ENCODE measurements at regions not wholly inside any gene's neighbourhood (a gene's known extent, or its start where the extent isn't known, plus 50 kb on each side); places are given as distances from the start of the nearest gene placed in this dataset.

DNA sequence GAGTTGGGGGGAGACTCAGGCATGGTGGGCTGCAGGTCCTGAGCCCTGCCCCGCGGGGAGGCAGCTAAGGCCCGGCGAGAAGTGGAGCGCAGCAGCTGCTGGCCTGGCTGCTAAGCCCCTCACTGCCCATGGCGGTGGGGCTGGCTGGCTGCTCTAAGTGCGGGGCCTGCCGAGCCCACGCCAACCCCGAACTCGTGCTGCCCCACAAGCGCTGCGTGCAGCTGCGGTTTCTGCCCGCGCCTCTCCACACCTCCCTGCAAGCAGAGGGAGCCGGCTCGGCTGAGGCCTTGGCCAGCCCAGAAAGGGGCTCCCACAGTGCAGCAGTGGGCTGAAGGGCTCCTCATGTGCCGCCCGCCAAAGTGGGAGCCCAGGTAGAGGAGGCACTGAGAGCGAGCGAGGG, 1355.1 kb upstream of the WWC1 start:
- DNase-seq (ENCODE audit: low read depth) = no peak

DNA sequence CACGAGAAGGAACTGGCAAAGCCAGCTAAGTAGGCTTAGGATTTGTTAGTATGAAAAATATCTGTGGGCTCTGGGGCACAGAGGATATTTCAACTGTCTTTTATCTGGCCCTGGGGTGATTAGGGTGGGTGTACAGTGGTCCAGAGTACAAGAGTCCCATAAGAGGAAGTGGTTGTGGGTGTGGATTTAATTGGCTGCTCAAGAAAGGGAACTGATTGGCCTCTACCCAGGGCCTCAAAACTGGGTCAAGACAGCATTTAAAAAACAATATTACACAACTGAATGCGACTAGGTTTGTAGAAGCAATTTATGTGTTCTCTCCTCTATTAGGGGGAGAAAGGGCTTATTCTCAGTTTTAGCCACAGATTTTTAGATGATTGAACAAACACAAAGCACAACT, 1353.4 kb upstream of the WWC1 start:
- DNase-seq (ENCODE audit: low read depth) = no peak

DNA sequence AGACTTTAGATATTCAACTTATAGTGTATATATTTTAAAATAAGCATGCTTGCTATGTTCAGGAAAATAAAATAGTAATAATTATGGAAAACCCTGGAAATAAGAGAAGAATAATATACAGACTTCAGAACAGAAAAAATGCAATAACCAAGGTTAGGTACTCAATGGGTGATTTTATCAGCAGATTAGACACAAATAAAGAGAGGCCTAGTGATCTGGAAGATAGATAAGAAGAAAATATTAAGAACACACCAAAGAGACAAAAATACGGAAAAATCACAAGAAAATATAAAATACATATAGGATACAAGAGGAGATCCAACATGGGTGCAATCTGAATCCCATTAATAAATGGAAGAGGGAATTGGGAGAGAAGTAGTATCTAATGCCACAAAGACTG, 1348.5 kb upstream of the WWC1 start:
- no peak for DNase-seq (ENCODE audit: low read depth)

DNA sequence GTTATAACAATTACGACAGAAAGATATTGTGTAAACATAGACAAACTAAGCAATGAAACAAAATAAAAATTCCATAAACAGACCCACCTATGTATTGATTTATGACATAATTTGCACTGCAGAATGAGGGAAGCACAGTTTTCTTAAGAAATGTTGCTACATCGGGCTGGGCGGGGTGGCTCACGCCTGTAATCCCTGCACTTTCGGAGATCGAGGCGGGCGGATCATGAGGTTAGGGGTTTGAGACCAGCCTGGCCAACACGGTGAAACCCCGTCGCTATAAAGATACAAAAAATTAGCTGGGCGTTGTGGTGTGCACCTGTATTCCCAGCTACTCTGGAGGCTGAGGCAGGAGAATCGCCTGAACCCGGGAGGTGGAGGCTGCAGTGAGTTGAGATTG, 1344.4 kb upstream of the WWC1 start:
- no peak for DNase-seq (ENCODE audit: low read depth)

DNA sequence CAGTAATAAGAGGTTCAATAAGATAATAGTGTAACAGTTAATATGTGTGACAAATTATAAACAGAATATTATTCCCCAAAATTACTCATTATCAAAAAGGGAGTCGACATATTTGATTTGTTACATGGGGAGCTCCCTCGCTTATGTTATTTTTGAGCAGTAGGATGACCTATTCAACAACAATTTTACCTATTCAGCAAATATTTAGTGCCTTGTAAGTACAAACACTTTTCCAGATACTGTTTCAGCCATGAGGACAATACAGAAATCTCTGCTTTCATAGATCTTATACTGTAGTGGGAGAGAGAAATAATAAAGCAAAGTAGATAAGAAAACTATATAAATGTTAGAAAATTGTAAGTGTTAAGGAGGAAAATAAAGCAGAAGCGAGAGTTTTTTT, 1342.8 kb upstream of the WWC1 start:
- no peak for DNase-seq (ENCODE audit: low read depth)

DNA sequence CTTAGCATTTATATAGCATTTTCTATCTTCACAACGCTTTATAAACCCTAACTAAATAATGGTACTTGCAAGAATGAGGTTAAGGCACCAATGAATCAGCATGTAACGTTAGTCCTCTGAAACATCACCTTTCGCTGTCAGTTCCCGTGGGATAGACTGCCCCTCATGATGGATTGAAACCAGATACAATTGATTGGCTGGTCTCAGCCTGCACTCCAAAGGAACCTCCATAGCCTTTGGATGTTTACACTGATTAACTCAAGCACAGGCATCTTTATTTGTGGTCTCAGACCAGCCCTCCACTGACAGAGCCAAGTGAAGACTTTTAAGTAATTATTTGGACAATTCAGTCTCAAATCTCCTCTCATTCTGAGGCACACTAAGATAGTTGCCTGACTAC, 1339.4 kb upstream of the WWC1 start:
- no peak for DNase-seq (ENCODE audit: low read depth)

DNA sequence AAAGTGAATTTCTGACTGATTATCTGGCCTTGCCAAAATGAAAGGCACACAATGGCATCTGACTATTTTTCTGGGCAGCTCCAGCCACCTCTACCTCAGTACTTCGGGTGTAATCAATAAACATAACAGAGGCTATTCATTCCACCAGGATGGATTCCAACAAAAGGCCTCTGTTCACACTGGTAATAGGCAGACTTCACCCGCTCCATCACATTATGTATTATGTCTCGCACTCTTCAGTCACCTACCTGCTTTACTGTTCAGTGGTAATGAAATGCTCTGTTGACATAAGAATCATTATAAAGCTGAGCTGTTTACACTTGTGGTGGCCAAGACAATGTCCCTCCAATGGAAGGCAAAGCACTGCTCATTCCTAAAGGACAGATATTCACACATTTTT, 1333.7 kb upstream of the WWC1 start:
- no peak for DNase-seq (ENCODE audit: low read depth)

DNA sequence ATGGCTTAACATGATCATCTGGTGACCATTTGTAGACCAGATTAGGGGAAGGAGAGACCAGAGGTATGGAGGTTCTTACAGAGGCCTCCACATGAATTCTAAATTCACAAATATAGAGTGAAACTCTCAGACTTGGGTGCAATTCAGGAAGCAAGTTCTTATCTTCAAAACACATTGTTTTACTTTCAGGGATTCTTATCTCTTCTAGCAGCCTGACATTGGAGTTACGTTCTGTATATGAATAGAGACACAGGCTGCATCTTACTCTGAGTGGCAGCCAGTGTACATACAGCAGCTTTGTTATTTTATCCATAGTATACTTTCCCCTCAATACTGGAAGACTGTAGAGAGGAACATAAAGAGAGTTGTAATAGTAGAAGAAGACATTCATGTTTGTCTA, 1331.7 kb upstream of the WWC1 start:
- no peak for DNase-seq (ENCODE audit: low read depth)

DNA sequence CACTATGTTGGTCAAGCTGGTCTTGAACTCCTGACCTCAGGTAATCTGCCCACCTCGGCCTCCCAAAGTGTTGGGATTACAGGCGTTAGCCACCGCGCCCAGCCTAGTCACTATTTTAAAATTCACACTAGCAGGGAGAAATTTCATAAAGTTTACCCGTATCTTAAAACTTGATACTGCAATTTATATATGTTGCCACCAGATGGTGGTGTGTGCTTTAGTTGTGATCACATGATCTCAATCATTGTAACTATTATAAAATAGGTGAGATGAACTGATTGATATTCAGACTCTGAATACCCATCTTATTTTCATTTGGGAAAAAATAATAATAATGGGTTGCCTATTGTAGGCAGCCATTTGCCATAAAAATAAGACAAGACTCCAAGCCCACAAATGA, 1330.4 kb upstream of the WWC1 start:
- DNase-seq (ENCODE audit: low read depth) = peak; percentile 1

DNA sequence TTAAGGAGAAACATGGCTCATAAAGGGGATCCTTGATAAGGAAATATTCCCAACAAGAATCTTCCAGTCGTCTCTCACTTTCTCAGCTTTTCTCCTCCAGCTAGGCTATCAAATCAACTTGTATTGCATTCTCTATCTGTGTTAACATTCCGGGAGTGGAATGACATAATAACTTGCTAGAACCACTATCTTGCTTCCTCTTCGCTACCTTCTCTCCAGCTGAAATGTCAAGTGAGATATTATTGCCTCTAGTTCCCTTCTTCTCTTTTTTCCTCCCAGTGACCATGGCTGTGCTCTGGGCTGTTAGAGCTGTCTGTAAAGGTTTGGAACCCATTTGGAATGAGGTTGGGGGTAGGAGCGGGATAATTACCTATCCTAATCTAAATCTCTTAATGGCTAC, 1329.5 kb upstream of the WWC1 start:
- no peak for DNase-seq (ENCODE audit: low read depth)

DNA sequence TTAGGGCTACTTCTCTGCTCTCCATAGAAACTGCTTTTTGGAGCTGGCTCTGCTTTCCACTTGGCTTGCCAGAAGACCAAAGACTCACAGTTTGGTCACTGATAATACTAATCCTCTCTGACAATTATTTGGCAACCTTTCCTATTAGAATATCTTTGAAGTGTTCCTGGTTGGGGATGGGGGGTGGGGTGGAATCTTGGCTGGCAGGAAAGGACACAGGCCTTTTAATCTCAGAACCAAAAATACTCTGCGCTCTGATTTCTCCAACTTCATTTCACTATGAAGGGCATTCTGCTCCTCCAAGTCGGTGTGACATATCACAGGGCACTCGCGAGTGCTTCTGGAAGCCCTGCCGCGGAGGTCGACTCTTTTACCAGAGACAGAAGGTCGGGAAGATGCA, 1329.0 kb upstream of the WWC1 start:
- no peak for DNase-seq (ENCODE audit: low read depth)

DNA sequence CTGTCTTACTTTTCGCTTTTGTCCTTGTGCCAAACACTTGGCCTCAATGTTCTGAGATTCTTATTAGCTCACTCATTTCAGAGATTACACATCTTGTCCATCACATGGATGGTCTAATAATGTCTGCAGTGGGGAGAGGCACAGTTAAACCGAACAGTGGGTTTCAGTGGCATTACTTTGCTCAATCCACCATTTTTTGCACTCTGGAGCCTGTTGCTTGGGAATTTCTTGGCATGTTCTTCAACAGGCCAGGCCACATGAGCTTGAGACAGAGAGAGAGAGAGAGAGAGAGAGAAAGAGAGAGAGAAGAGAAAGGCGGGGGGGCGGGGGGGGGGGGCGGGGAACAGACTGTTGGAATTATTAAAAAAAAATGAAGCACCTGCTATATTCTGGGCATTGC, 1327.8 kb upstream of the WWC1 start:
- DNase-seq (ENCODE audit: low read depth) = no peak

DNA sequence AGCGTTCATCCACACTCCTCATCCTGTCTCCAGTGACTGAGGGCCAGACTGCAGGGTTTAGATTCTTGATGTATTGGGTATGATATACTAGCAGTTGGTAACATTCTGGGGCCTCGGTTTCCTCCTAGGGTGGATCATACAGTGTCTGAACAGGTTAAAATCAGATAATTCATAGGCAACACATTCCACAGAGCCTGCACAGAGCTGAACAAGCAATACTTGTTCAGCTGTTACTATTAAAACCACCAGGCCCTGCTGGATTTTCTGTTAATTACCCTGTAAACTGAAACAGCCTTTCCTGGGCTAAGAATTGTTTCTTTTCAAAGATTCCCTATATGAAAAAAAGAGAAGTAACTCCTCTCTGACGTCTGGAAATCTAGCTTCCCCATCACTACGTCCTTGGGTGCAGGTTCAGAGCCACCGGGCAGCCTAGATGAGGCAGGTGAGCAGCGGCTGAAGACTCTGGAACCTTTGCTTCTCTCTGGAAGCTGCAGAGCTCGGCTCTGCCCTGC, 1313.5 kb upstream of the WWC1 start:
- DNase-seq (ENCODE audit: low read depth) = no peak

DNA sequence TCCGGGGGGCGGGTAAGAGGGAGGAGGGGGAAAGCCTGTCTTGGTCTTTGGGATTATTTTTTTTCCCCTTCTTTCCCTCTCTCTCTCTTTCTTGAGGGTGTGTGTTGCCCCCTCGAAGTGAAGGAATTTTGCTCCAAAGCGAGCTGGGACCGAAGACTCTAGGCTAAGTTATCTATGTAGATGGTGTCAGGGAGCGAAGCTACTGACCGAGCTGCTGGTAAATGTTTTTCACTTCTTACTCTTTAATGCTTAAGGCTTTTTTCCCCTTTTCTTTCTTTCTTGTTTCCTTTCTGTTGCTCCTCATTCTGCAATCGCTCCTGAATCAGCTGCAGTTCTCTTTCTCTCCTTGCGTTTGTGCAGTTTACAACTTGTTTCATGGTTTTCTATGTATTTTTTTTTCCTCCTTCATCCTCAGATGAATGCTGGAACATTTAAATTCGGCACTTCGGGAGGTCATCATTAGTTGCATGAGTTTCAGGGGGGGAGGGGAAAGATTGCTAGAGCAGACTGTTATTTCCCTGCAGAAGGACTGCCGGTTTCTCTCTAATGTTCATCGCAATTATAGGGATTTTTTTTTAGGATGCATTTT, 1312.0 kb upstream of the WWC1 start:
- no peak for DNase-seq (ENCODE audit: low read depth)

DNA sequence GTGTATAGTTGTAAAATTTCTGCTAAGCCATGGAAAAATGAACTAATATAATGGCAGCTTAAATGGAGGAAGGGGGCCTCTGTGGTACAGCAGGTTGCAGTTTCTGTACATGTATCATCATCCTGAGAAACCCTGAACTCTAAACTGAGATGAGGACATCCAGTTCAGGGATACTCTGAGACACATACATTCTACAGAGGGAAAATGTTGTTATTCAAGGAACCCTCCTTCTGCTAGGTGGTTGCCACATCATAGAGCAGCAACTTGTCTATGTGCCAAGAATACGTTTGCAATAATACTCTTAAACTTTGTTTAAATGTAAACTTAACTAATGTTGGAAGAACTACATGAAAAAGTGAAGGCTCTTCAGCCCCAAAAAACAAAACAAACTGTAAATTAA, 1310.8 kb upstream of the WWC1 start:
- DNase-seq (ENCODE audit: low read depth) = no peak

DNA sequence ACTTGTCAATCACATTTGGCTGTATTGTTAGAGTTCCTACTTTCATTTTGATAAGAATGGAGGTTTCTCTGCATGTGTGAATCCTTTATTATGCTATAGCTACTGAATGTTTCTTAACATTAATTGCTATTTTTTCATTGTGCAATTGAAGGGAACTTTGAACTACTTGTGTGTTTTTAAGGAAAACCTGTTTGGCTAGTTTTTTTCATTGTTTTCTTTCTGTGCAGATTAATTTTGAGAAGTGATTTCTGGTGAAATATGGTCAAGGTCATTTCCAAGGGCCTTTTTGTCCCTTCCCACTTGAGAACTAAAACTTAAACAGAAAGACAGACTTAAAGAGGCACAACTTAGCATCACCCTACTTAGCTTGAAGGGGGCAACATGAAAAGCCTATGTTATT, 1309.2 kb upstream of the WWC1 start:
- DNase-seq (ENCODE audit: low read depth) = no peak

DNA sequence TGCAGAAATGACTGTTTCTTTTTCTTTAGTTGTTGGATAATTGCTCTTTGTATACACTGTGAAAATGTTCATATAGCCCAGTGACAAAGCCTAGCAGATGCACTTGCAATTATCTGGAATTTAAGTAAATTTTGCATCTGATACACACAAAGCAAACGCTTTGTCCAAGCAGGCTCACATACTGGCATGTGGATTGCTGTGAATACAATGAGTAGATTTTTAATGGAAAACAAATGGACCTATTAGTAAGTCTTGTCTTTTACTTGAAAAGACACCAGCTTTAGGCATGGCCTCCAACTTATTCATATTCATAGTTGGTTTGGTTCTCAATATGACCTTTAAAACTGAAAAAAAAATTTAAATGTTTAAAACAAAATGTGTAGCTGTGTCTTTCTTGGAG, 1299.8 kb upstream of the WWC1 start:
- DNase-seq (ENCODE audit: low read depth) = no peak

DNA sequence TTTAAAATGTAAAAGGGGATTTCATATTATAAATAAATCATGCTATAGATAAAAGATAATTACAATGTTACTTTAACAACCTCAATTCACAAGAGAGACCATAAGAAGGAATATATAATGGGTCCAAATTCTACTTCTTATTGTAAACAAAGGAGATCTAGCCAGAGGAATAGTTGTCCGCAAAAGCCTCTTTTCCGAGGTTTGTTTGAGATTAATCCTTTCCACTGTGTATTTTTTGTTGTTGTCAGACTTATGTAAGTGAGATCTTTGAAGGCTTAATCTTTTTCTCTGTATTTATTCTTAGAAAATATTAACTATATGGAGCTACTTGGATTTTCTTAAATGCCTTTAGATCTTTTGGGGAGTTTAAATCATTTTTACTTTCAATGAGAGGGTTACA, 1299.3 kb upstream of the WWC1 start:
- no peak for DNase-seq (ENCODE audit: low read depth)

DNA sequence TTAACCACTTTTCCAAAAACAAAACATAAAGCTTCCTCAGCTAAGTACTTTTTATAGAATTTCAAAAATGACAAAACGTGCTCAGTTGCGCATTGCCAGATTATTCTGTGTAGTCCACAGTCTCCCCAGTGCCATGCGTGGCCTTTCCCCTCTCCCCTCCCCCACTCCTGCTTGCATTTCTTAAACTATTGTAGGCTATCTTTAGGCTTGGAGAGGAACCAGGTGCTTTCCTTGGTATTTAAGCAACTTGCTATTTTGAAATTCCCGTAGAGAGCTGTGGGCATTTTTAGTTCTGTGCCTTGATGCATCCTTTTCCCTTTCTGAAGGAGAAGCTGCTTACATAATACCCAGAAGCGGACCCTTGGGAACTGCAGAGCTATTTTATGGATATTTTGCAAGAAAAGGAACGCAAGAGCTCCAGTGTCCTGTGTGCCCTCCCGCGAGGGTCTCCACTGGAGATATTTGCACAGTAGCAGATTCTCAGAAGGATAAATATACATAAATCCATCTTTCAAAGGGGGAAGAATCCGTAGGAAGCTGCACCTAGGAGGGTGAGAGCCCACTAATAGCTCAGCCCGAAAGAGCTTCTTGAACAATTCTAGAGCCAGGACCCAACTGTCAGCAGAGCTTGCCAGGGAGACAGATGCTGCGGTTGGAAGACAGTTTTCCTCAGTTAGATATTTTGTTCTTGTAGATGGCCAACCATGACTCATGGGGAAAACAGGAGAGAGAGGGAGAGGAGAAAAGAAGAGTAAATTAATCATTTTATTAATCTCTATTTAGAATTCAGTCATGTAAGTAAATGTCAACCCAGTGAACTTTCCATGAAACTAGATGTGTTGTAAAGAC, 1298.3 kb upstream of the WWC1 start:
- DNase-seq (ENCODE audit: low read depth) = no peak

DNA sequence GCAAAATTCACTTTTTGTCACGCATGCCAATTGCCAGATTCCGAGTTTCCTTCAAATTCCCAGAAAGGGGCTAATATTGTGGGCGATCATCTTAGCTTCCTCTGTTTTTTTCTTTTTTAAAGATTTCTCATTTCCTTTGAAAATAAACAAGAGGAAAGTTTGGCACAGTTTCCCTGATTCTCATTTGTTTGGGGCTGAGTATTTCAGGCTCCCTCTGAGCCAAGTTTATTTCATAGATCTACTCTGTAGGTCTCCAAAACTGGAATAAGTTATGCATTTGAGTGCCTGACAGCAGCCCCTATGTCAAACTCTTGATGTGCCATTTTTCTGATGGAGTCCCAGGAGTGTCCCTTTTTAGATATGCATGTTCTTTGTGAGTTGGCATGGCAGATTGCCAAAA, 1297.2 kb upstream of the WWC1 start:
- DNase-seq (ENCODE audit: low read depth) = no peak

DNA sequence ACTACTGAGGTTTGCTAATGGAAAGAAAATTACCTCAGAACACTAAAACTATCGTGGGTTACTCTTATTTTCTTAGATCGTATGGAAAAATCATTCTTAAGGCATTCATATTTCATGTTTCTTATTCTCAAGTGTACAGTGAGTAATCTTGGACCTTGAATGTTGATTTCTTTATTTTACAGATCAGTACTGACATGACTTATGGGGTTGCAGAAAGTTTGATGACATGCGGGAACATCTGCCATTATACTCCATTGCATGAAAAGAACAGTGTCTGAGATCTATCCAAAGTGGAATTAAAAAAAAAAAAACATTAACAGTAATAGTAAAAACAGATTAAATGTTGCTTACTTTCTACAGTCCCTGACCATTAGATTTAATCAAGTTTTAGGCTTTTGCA, 1290.2 kb upstream of the WWC1 start:
- DNase-seq (ENCODE audit: low read depth) = no peak

DNA sequence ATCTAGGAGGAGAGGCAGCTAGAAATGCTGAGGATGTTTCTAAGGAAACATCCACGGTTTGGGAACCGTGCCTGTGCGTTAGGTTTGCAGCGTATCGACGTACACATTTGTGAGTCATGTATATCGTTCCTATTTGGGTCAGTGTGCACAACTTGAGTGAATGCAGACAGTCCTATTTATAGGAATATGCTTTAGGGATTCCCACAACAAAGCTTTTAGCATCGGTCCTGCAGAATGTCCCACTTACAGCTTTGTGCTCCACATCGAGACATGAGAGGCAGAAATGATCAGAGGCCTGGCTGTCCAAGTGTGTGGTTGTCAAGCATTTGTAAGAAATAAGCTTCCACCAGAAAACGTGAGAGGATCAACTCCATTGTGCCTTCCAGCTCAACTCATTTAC, 1282.7 kb upstream of the WWC1 start:
- DNase-seq (ENCODE audit: low read depth) = no peak

DNA sequence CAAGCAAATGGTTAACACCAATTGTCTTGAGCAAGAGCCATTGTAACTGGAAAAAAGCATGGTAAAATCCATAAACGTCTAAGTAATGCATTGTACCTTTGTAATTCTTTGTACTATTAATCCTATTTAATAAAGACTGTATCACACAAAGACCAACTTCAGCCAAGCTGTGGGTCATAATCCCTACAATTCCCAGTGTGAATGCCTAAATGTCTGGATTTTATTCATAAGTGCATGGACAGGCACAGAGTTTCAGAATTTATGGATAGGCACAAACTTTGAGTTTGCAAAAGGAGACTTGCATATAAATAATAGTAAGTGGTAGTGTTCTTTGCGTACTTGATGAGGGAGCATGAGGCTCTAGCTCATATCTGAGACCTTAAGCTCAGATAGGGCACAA, 1280.2 kb upstream of the WWC1 start:
- no peak for DNase-seq (ENCODE audit: low read depth)

Data from RPMI7951 (cell line).